Stimulated activated CD8-positive, alpha-beta memory T cell treated with anti-CD3 and anti-CD28 coated beads, Interleukin-2, amount 100 ng/mL, for 48 hours (primary cell): ENCODE measurements at regions not wholly inside any gene's neighbourhood (a gene's known extent, or its start where the extent isn't known, plus 50 kb on each side); places are given as distances from the start of the nearest gene placed in this dataset.

Experiments used
- DNase-seq, 2 donors: peaks; one replicate each; pipeline ENCODE4 v3.0.0-alpha.2; 2020; ENCODE audit warnings: low read depth in 2 of 2

DNA sequence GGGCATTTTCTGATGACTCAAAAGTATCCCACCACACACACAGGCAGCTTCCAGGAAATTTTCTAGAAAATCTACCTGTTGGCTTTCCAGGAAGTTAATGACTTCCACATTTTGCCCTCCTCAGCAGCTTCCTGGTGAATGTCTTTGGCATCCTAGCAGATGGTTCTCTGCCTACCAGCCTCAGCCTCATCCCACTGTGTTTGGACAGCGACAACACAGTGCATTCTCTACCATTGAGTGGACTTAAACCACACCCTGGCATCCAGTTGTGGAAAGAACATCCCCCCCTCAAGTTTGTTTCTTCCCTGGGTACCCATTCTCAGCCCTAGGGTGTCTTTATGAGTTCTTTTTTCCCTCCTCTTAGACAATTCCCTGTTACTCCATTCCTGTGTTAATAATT, 50.8 kb upstream of the GADL1 start:
- DNase-seq: no peak

GRCh38 chr3:30948426-30948825, 54.0 kb upstream of the GADL1 start:
- no peak for DNase-seq

DNA sequence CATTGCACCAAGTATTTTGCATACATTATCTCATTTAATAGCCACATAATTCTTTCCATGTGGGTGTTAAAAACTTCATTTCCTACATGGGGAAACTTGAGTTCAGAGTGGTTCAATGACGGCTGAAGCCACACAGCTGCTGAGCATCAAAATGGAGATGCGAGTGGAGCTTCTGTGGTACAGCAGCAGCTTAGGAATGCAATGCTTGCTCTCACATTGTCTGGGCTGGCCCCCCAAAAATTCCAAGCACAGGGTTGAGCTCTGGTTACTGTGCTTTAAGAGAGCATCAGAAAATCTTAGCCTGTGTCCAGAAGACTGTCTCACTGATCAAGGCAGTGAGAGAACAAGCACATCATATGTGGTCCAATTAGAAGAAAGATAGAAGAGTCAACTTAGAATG, 57.4 kb upstream of the GADL1 start:
- no peak for DNase-seq

DNA sequence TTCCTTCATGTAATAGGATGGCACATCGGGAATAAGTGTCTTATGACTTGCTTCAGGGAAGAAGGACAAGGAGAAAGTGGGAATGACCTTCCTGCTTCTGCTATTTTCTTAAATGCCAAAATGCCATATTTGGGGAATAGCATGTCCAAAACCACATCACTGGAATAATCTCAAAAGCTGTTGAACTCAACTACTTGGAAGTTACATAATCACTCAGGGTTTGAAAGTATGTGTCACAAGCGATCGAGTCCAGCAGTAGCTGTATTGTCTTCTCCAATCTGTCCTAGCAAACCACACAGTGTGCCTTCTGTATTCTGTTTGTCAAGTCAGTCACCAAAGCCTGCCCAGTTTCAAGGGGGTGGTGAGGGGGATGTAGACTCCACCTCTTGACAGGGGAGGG, 58.3 kb upstream of the GADL1 start:
- no peak for DNase-seq

- DNase-seq: no peak
These were observed 60.0 kb upstream of the GADL1 start for GRCh38 chr3:30954426-30954825.

DNA sequence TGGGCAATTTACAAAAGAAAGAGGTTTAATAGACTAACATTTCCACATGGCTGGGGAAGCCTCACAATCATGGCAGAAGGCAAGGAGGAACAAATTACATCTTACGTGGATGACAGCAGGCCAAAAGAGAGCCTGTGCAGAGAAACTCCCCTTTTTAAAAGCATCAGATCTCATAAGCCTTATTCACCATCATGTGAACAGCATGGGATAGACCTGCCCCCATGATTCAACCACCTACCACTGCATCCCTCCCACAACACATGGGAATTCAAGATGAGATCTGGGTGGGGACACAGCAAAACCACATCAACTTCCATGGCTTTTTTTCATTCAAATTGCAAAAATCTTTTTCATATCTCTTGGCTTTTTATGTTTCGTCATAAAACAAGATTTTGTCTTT, 67.6 kb upstream of the GADL1 start:
- DNase-seq: no peak

DNA sequence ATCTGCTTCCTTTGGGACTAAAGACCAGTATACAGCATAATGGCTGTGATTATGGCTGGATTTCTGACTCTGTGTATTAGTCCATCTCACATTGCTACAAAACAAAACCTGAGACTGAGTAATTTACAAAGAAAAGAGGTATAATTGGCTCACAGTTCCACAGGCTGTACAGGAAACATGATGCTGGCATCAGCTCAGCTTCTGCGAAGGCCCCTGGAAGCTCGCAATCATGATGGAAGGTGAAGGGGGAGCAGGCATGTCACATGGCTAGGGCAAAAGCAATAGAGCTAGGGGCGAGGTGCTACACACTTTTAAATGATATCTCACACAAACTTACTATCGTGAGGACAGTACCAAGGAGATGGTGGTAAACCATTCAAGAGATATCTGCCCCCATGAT, 68.0 kb upstream of the GADL1 start:
- DNase-seq: no peak

DNA sequence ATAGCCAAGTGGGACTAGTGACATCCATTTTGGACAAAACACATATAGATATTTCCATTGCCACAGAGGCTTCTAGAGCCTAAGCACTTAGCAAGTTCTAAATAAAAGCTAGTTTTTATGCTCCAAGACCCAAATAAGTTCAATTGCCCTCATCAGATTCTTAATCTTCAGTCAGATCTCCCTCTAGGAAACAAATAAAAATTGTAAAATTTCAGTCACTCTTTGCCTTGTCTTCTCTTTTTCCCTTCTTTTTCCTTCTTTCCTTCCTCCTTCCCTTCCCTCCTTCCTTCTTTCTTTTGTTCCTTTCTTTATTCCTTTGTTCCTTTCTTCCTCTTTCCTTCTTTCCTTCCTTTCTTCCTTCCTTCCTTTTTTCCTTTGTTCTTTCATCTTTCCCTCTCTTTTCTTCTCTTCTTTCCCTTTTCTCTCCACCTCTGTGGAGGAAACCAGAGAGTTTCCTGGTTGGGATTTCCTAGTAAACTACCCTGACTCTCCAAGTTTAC, 68.8 kb upstream of the GADL1 start:
- DNase-seq: no peak

DNA sequence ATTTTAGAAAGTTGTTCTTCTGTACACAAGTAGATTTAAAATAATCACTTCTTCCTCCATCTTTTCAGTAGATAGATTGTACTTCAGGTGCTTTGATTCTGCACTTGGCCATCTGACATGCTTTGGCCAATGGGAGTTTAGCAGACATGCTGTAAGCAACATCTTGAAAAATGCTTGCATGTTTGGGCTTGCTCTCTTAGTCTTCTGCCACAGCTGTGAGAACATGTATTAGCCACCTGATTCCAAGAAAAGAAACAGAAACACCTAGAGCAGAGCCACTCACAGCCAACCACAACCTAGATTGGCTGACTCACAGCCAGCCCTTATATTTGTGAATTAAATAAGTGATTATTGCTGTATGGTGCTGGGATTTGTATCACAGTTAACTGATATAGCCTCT, 70.2 kb upstream of the GADL1 start:
- DNase-seq: no peak

GRCh38 chr3:30966896-30967295, 72.4 kb upstream of the GADL1 start:
- no peak for DNase-seq

- no peak for DNase-seq
These were observed 75.7 kb upstream of the GADL1 start for GRCh38 chr3:30970183-30970582.

GRCh38 chr3:30972449-30972848, 78.0 kb upstream of the GADL1 start:
- DNase-seq: no peak

- no peak for DNase-seq
These were observed 79.6 kb upstream of the GADL1 start for GRCh38 chr3:30974071-30974470.

- DNase-seq: no peak
These were observed 83.1 kb upstream of the GADL1 start for GRCh38 chr3:30977592-30977991.

DNA sequence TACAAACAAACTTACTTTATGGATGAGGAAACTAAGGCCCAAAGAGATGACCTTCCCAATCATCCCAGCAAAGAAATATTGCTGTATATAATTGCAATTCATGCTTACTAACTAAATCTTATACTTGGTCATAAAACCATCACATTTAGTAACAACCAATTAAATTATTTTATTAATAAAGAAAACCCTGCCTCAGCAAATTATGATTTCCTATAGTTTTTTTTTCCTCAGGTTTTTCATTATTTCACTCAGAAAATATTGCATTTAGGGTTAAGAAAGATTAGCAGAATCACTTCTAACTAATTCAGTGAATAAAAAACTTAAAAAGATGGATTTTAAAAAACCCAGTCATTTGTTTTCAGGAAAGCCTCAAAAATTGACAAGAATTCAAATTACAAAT, 86.5 kb upstream of the GADL1 start:
- no peak for DNase-seq

DNA sequence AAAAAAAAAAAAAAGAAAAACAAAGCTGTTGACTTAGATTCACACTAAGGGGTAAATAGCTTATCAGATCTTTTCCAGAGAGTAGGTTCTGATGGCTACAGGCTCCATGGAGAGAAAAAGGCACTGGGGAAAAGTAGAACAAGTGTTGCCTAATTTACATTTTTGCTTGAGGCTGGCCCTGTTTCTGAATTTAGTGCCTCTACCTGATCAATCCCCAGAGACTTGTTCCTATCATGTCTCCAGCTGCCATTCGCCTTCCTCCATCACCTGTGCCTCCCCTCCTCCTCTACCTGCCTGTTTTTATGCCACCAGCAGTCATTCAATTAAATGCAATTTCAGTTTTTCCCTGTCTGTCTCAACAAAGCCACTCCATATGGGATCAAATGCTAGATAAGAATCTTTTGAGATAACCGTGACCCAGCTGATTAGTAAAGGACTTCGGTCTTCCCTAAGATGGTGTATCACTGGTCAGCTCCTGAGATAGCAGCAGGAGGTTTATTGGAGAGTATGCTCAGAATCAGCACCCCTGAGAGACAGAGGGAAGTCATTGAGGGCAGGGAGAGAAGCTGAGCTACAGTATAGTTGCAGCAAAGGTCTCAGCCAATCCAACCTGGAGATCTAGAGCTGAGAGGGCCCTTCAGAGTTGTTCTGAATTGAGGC, 88.1 kb upstream of the GADL1 start:
- DNase-seq: no peak

DNA sequence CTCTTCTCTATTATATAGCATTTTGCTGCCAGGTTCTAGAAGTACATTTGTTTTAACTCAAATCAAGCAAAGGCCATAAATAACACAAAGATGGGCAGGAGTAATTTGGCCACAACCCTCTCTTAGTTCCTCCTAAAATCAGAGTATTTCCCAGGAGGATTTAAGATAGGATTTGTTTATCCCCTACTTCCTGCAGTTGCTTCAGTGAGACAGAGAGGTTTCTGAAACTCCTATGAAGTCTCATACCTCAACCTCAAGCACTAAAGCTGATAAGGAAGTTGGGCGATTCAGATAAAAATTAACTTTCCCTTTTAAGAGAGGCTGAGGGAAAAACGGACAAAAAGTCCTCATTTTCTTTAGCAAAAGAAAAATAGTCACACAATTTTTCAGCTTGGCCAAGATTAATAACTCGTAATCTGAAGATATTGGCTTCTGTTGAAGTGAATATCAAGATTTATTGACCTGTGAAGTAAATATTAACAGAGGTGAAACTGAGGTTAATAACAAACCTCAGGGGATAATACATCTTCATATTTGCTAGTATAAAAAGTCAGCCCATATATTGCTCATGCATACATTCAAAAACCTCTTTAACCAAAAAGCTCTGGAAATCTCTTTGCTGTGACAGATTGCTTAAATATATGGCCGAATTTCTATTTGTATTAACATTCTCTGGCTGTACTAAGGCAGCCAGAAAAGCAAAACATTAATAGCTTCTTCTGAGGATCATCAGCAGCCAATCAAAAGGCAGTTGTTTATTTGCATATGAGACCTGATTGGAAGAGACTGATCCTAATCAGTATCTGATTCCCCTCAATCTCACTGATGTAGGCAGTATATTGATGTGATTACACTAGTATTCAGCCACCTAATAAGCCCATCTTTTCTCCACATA, 90.6 kb upstream of the GADL1 start:
- no peak for DNase-seq

DNA sequence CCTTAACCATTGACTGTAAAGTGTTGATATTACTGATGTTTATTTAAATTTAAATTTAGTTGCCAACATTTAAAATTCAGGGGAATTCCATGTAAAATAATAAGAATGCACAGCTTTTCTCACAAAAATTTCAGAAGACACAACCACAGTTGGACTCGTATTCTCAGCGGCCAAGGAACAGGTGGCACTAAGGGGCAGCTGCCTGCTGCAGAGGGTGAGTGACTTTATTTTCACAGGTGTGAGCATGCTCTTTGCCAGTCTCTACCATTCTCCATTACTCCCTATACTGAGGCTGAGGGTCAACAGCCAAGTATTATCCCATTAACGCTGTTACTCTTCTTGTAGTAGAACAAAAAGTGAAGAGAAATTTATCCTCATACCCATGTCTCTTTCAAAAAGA, 92.1 kb upstream of the GADL1 start:
- DNase-seq: no peak

GRCh38 chr3:30988769-30989168, 94.3 kb upstream of the GADL1 start:
- DNase-seq: no peak

DNA sequence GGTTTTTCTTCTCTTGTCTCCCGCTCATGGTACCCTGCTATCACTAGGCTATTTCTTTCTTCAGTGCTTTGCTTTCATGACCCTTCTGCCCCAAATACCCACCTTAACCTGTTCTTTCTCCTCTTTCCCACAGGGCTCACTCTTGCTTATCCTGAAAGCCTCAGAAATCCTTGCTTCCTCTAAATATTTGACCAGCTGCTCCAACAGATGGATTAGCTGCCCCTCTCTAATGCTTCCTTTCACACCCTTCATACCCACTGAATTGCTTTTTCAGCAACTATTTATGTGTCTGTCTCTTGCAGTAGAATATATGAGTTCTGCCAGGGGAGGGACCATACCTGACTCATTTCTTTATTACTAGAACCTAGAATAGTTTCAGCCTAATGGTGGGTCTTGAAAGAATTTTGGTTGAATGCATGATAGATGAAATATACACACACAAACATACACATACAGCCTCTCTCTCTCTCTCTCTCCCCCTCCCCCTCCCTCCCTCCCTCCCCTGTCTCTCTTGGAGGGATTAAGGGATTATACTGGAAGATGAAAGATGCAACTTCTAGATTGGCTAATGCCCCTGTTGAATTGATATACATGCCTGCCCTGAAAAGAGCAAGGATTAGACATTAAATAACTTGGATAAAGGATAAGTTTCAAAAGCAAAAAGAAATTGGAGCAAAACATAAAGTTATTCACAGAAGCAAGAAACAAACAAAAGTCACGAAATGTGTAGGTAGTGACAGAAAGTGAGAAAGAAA, 95.0 kb upstream of the GADL1 start:
- DNase-seq: no peak

GRCh38 chr3:30996467-30996866, 102.0 kb upstream of the GADL1 start:
- DNase-seq: no peak

DNA sequence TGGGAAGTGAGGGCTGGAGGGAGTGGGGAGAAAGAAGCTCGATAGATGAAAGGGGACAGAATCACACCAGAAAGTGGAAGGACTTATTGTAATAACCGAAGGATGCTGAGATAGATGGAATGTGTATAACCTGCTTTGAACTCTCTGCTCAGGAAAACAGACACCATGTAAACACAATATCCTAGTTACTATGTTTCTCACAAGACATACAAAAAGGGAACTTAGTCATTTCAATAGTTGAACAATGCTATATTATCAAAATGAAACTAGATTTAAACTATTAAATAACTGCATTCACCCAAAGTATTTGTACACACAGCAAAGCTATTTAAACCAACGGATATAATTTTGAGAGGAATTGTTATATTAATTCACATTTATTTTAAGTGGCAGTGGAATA, 108.3 kb upstream of the GADL1 start:
- no peak for DNase-seq
